Ascending aorta (tissue), 2 donors: ENCODE measurements at regions not wholly inside any gene's neighbourhood (a gene's known extent, or its start where the extent isn't known, plus 50 kb on each side); places are given as distances from the start of the nearest gene placed in this dataset.

ENCODE experiments used
- DNase-seq, 2 donors: peaks; one replicate each; pipeline ENCODE4 v3.0.0-alpha.2; 2019; ENCODE audit warnings: low spot score in 2 of 2
- H3K27ac ChIP-seq, 2 donors: fragments of 200-600 bp; sonication (generic); one replicate each; pipeline ENCODE4 v1.5.1; 2016 to 2017; ENCODE audit warnings: mild to moderate bottlenecking in 1 of 2
- H3K27me3 ChIP-seq: fragments of 200-600 bp; sonication (generic); one replicate; pipeline ENCODE4 v1.5.1; 2017
- H3K36me3 ChIP-seq, 2 donors: fragments of 200-600 bp; sonication (generic); one replicate each; pipeline ENCODE4 v1.5.1; 2016
- H3K4me1 ChIP-seq, 2 donors: fragments of 200-600 bp; sonication (generic); one replicate each; pipeline ENCODE4 v1.5.1; 2016 to 2017; ENCODE audit warnings: mild to moderate bottlenecking in 1 of 2
- H3K4me3 ChIP-seq, 2 donors: fragments of 200-600 bp; sonication (generic); one replicate each; pipeline ENCODE4 v1.5.1; 2016 to 2017; ENCODE audit warnings: mild to moderate bottlenecking in 1 of 2
- H3K9me3 ChIP-seq, 2 donors: fragments of 200-600 bp; sonication (generic); one replicate each; pipeline ENCODE4 v1.5.1; 2016
- intact Hi-C: fragments of 100-400 bp; cut with DNase I; formaldehyde crosslinking; loops from one replicate; pipeline ENCODE4 v1.15.1; 2023
- TF ChIP-seq, protein P1 (sequence below), 3 experiments: fragments of 200-600 bp in 2 of 3; fragments of 450-650 bp in 1 of 3; sonication (generic) in 2 of 3; IDR thresholded peaks; one replicate each; pipeline ENCODE4 v1.5.1; 2016 to 2019; ENCODE audit warnings: antibody characterized with exemption in 3 of 3, mild to moderate bottlenecking in 1 of 3, moderate library complexity in 1 of 3

DNA sequence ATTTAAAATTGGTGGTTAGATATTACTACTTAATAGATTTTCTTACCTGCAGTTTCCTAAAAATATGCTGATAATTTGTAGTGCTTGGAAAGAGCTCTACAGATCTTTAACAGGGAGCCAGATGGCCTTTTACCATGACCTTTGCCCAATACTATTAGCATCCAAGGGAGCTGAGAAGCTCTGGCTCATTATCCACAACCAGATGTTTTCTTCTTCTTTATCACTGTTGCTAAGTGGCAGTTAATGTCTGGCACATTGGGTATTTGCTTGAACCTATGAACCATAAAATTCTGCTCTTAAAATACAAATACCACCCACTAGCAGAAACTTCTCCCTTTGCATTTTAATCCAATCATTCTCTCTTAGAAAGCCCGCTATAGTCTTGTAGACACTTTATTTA lies 1480.3 kb downstream of the C4orf33 start:
- H3K36me3 ChIP-seq, result no peaks in the 10 kb centered on the region
- H3K27ac ChIP-seq, result no peak overlapping the region
- TF ChIP-seq, protein P1, sequence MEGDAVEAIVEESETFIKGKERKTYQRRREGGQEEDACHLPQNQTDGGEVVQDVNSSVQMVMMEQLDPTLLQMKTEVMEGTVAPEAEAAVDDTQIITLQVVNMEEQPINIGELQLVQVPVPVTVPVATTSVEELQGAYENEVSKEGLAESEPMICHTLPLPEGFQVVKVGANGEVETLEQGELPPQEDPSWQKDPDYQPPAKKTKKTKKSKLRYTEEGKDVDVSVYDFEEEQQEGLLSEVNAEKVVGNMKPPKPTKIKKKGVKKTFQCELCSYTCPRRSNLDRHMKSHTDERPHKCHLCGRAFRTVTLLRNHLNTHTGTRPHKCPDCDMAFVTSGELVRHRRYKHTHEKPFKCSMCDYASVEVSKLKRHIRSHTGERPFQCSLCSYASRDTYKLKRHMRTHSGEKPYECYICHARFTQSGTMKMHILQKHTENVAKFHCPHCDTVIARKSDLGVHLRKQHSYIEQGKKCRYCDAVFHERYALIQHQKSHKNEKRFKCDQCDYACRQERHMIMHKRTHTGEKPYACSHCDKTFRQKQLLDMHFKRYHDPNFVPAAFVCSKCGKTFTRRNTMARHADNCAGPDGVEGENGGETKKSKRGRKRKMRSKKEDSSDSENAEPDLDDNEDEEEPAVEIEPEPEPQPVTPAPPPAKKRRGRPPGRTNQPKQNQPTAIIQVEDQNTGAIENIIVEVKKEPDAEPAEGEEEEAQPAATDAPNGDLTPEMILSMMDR (IDR thresholded peaks at IDR 0.05), result no peak
- H3K9me3 ChIP-seq, result no peaks in the 10 kb centered on the region
- H3K4me3 ChIP-seq, result no peak overlapping the region
- no peaks in the 10 kb centered on the region for H3K4me1 ChIP-seq
- intact Hi-C loops, result no loop called here
- DNase-seq, result no peak
- H3K27me3 ChIP-seq, result no peaks in the 10 kb centered on the region

DNA sequence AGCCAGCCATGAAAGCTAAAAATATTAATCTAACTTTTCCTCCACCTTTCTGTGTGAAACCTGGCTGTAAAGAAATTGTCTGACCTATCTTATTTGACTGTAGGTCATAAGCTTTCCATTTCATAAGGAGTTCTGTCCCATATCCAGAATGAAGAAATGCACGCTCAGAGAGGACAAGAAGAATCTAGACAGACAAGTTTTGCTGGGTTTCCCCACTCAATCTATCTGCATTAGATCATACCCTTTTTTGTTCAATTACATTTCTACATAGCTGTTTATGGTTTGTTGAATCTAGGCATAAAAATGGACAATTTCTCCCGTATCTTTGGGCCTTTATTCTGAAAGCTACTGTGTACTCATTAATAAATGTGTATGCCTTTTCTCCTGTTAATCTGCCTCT lies 1495.1 kb downstream of the C4orf33 start:
- DNase-seq, result no peak
- Histone ChIP-seq H3K27ac (no peak overlapping the region), H3K4me1 (no peaks in the 10 kb centered on the region), H3K4me3 (no peak overlapping the region), H3K9me3 (no peaks in the 10 kb centered on the region), H3K36me3 (no peaks in the 10 kb centered on the region), H3K27me3 (no peaks in the 10 kb centered on the region)
- intact Hi-C loops, result no loop called here
- TF ChIP-seq, protein P1 (IDR thresholded peaks at IDR 0.05), result no peak

DNA sequence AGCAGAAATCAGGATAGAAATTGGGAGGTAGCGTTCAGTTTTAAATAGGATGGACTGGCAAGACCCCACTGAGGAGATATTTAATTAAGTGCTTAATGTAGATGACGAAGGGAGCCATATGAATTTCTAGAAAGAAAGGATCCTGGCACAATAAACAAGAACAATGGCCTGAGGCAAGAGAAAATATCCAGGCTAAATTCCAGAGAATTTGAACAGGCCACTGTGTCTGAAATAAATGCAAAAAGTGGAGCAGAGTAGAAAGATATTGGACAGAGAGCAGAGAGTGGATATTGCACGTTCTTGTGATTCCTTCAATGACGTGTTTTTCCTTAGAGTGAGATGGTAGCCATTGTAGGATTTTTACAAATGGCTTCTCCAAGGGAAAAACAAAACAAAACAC lies 1504.8 kb downstream of the C4orf33 start:
- no peaks in the 10 kb centered on the region for H3K9me3 ChIP-seq
- DNase-seq, result no peak
- H3K4me1 ChIP-seq, result no peaks in the 10 kb centered on the region
- no peak overlapping the region for H3K4me3 ChIP-seq
- TF ChIP-seq, protein P1 (IDR thresholded peaks at IDR 0.05), result no peak
- no peak overlapping the region for H3K27ac ChIP-seq
- intact Hi-C loops, result no loop called here
- no peaks in the 10 kb centered on the region for H3K36me3 ChIP-seq
- H3K27me3 ChIP-seq, result no peaks in the 10 kb centered on the region

DNA sequence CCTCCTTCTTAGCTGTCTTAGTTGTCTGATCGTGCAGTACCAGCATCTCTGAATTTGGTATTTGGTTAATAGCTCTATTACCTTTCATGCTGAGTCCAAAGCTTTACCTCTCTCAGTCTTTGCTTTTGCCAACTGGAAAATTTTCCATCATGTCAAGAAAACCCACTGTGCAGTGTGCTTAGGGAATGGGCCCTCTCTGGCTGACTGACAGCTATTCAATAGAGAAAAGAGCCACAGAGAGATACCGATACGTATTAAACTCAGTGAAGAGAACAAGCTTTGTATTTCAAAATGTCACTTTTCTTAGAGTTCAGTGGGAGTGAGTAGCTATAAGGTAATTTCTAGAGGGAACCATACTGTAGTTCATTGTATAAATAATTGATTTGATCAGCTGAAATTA lies 1507.1 kb downstream of the C4orf33 start:
- H3K27me3 ChIP-seq, result no peaks in the 10 kb centered on the region
- no peaks in the 10 kb centered on the region for H3K36me3 ChIP-seq
- H3K4me1 ChIP-seq, result no peaks in the 10 kb centered on the region
- intact Hi-C loops, result no loop called here
- no peaks in the 10 kb centered on the region for H3K9me3 ChIP-seq
- TF ChIP-seq, protein P1 (IDR thresholded peaks at IDR 0.05), result no peak
- H3K27ac ChIP-seq, result no peak overlapping the region
- DNase-seq, result no peak
- no peak overlapping the region for H3K4me3 ChIP-seq

DNA sequence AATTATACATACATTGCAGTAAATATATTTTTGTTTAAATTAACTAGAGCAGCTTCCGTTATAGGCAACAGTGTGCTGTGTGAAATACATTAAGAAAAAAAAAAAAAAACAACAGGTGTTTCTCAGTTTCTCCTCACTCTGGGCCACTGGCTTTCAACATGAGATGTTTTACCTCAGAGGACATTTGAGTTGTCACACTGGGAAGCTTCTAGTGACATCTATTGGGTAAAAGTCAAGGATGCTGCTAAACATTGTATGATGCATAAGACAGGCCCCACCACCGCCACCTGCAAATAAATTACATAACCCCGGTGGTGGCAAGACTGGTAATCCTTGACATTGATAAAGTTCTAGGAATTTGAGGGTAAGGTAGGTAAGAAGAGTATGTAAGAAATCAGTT lies 1512.2 kb downstream of the C4orf33 start:
- TF ChIP-seq, protein P1 (IDR thresholded peaks at IDR 0.05), result no peak
- DNase-seq, result no peak
- no peaks in the 10 kb centered on the region for H3K4me1 ChIP-seq
- H3K27me3 ChIP-seq, result no peaks in the 10 kb centered on the region
- H3K36me3 ChIP-seq, result no peaks in the 10 kb centered on the region
- H3K4me3 ChIP-seq, result no peak overlapping the region
- intact Hi-C loops, result no loop called here
- no peak overlapping the region for H3K27ac ChIP-seq
- H3K9me3 ChIP-seq, result no peaks in the 10 kb centered on the region

DNA sequence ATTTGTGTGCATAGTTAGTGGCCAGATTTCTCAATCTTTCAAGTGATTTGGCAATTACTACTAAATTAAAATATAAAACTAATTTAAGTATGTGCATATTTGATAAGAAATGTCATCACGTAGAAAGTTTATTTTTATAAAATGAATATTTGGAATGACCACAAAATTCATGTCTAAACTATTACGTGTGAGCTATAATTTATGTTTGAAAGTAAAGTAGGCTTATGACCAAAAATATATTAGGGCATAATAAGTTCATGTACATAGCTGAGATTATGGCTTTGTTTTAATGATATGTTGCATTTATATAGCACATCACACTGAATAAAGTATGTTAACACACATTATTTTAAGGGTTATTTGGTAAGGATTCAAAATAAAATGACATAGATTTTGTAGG lies 1532.6 kb downstream of the C4orf33 start:
- Histone ChIP-seq H3K9me3 (no peaks in the 10 kb centered on the region), H3K27ac (no peak overlapping the region), H3K4me1 (no peaks in the 10 kb centered on the region), H3K27me3 (no peaks in the 10 kb centered on the region), H3K36me3 (no peaks in the 10 kb centered on the region), H3K4me3 (no peak overlapping the region)
- TF ChIP-seq, protein P1 (IDR thresholded peaks at IDR 0.05), result no peak
- intact Hi-C loops, result no loop called here
- DNase-seq, result no peak
